ENCODE measurements at regions not wholly inside any gene's neighbourhood (a gene's known extent, or its start where the extent isn't known, plus 50 kb on each side); places are given as distances from the start of the nearest gene placed in this dataset.

DNA sequence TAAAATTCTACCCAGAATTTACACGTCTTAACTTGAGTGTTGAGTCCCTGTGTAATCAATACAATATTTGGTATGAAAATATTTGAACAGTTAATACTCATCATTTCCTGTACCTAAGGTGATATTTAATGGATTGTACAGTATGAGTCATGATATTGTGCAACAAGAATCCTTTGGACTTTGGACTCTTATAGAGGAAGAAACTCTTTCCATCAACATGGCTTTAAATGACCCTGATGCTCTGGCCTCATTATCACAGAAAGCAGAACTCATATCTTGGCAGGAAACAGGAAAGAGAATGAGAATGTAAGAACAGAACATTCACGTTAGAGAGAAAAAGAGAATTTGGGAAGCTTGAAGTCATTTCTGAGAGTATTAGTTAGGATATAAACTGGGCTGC, 168.8 kb upstream of the B3GALT2 start:
- H3K79me2 ChIP-seq (ENCODE audit: insufficient read depth, low read depth, low read length): no peaks in the 10 kb centered on the region
- H2AFZ ChIP-seq (ENCODE audit: low read length): no peak overlapping the region
- H4K20me1 ChIP-seq (ENCODE audit: insufficient read depth, low read length): no peaks in the 10 kb centered on the region
- POLR2A ChIA-PET: no interaction called here
- H3K9me2 ChIP-seq (ENCODE audit: insufficient read depth, low read length): no peaks in the 10 kb centered on the region
- no peaks in the 10 kb centered on the region for H3K4me1 ChIP-seq (ENCODE audit: insufficient read depth, low read length, poor library complexity, severe bottlenecking)
- no peak overlapping the region for H3K4me3 ChIP-seq (ENCODE audit: low read depth, low read length, poor library complexity, severe bottlenecking)
- H3K36me3 ChIP-seq (ENCODE audit: insufficient read depth, low read length): no peaks in the 10 kb centered on the region
- no peaks in the 10 kb centered on the region for H3K9me3 ChIP-seq (ENCODE audit: low read length)
- DNase-seq (ENCODE audit: low spot score): no peak
- no peak overlapping the region for H3K4me2 ChIP-seq (ENCODE audit: low read length)
- intact Hi-C loops (cut with micrococcal nuclease; ENCODE audit: unreplicated experiment): no loop called here
- no peak overlapping the region for H3K27ac ChIP-seq (ENCODE audit: low read depth, low read length, poor library complexity, severe bottlenecking)
- CTCF ChIA-PET (ENCODE audit: unreplicated experiment): no interaction called here
- TF ChIP-seq EZH2phosphoT487 (IDR thresholded peaks at IDR 0.05; ENCODE audit: borderline replicate concordance, low read depth, low read length): no peak
- TF ChIP-seq CTCF (conservative IDR thresholded peaks at IDR 0.05; ENCODE audit: low read length): no peak
- BruUV-seq (replicated peaks): no TSS peak

DNA sequence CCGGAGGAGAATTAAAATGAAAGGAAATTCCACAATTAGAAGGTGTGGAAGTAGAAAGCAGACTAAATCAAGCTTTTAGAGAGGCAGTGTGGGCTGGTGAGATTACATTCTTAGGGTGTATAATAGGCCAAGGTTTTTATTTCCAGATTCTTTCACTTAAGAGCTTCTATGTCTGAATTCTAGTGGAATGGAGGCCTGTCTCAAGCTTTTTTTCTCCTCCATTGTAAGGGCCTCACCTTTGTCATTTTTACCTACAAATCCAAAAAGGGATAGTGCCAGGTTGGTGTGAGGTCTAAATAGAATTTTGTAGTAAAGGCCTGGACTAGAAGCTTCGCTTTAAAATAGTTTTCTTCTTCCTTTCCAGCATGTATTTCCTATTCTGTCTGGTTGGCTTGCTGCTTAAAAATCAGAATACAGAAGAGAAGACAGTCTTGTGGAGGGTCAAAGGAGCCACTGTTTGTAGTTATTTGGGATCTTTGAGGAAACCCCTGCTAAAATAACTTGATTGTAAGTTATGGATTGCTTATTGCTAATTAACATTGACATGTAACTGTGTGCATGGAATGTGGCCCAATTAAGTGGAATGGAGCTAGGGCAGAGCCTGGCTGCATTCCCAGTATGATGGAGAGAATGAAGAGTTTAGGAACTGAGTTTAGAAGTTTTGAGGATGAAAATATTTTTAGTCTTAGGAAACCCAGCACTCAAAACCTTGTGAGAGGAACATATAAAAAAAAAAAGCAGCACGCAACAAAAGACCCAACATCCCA, 162.5 kb upstream of the B3GALT2 start:
- Histone ChIP-seq H3K27ac (ENCODE audit: low read depth, low read length, poor library complexity, severe bottlenecking) (no peak overlapping the region), H3K9me2 (ENCODE audit: insufficient read depth, low read length) (no peaks in the 10 kb centered on the region), H3K36me3 (ENCODE audit: insufficient read depth, low read length) (no peaks in the 10 kb centered on the region), H2AFZ (ENCODE audit: low read length) (no peak overlapping the region), H3K79me2 (ENCODE audit: insufficient read depth, low read depth, low read length) (no peaks in the 10 kb centered on the region), H3K4me2 (ENCODE audit: low read length) (no peak overlapping the region), H3K4me1 (ENCODE audit: insufficient read depth, low read length, poor library complexity, severe bottlenecking) (no peaks in the 10 kb centered on the region), H4K20me1 (ENCODE audit: insufficient read depth, low read length) (no peaks in the 10 kb centered on the region), H3K9me3 (ENCODE audit: low read length) (no peaks in the 10 kb centered on the region), H3K4me3 (ENCODE audit: low read depth, low read length, poor library complexity, severe bottlenecking) (no peak overlapping the region)
- POLR2A ChIA-PET: interaction anchor here (1.1 kb wide), 1 partner anchor 14 kb away, joined by 4 read pairs; no protein-coding TSS in a partner anchor
- TF ChIP-seq EZH2phosphoT487 (IDR thresholded peaks at IDR 0.05; ENCODE audit: borderline replicate concordance, low read depth, low read length): no peak
- no peak for TF ChIP-seq CTCF (conservative IDR thresholded peaks at IDR 0.05; ENCODE audit: low read length)
- CTCF ChIA-PET (ENCODE audit: unreplicated experiment): no interaction called here
- intact Hi-C loops (cut with micrococcal nuclease; ENCODE audit: unreplicated experiment): no loop called here
- BruUV-seq (replicated peaks): no TSS peak
- no peak for DNase-seq (ENCODE audit: low spot score)

GRCh38 chr1:193348091-193348768, 161.8 kb upstream of the B3GALT2 start:
- CTCF ChIA-PET (ENCODE audit: unreplicated experiment): no interaction called here
- no peak for TF ChIP-seq CTCF (conservative IDR thresholded peaks at IDR 0.05; ENCODE audit: low read length)
- TF ChIP-seq EZH2phosphoT487 (IDR thresholded peaks at IDR 0.05; ENCODE audit: borderline replicate concordance, low read depth, low read length): no peak
- BruUV-seq (replicated peaks): no TSS peak

More at GRCh38 chr1:193348091-193348768, 161.8 kb upstream of the B3GALT2 start:
- Histone ChIP-seq H3K4me2 (ENCODE audit: low read length) (no peak overlapping the region), H3K27ac (ENCODE audit: low read depth, low read length, poor library complexity, severe bottlenecking) (no peak overlapping the region), H3K9me2 (ENCODE audit: insufficient read depth, low read length) (no peaks in the 10 kb centered on the region), H3K4me1 (ENCODE audit: insufficient read depth, low read length, poor library complexity, severe bottlenecking) (no peaks in the 10 kb centered on the region), H4K20me1 (ENCODE audit: insufficient read depth, low read length) (no peaks in the 10 kb centered on the region), H2AFZ (ENCODE audit: low read length) (no peak overlapping the region), H3K9me3 (ENCODE audit: low read length) (no peaks in the 10 kb centered on the region), H3K36me3 (ENCODE audit: insufficient read depth, low read length) (no peaks in the 10 kb centered on the region), H3K79me2 (ENCODE audit: insufficient read depth, low read depth, low read length) (no peaks in the 10 kb centered on the region), H3K4me3 (ENCODE audit: low read depth, low read length, poor library complexity, severe bottlenecking) (no peak overlapping the region)
- DNase-seq (ENCODE audit: low spot score): no peak
- POLR2A ChIA-PET: interaction anchor here (0.5 to 1.1 kb wide), 3 partner anchors 10 to 192 kb away, joined by 3 to 4 read pairs (median 3); no protein-coding TSS in a partner anchor
- intact Hi-C loops (cut with micrococcal nuclease; ENCODE audit: unreplicated experiment): no loop called here
